K562 (cell line): ENCODE measurements at regions not wholly inside any gene's neighbourhood (a gene's known extent, or its start where the extent isn't known, plus 50 kb on each side); places are given as distances from the start of the nearest gene placed in this dataset.

Experiments used
- ATAC-seq: fragments of 200-7000 bp; cut with Tn5 transposase; 3 replicates; pipeline ENCODE4 v1.9.1; 2020; ENCODE audit warnings: moderate library complexity
- BruUV-seq: library from RNA; stranded (reverse); fragments of 400-500 nt; replicated peaks from 2 replicates; lab custom pipeline; 2021; lab: Mats Ljungman, UMichigan
- CTCF ChIA-PET: fragments of 300-600 bp; formaldehyde crosslinking; extraction: SDS; loops from one replicate; lab custom pipeline; 2021; ENCODE audit warnings: low intra/inter-chr PET ratio; lab: Yijun Ruan, JAX
- POLR2A ChIA-PET: fragments of 300-600, 350-650 bp; sonication (Branson Sonifier 250); formaldehyde crosslinking; extraction: SDS; loops from one replicate; lab custom pipeline; 2021; ENCODE audit warnings: antibody characterized with exemption, inconsistent platforms; lab: Yijun Ruan, JAX
- DNase-seq, 4 experiments: peaks; one replicate each; pipeline versions ENCODE4 v3.0.0 to v3.0.0-alpha.2; 2011 to 2018; ENCODE audit warnings: low spot score in 3 of 4, mixed read lengths in 3 of 4; ENCODE audit errors: extremely low read depth in 1 of 4
- FAIRE-seq: peaks from 2 replicates; lab custom pipeline; 2011; peaks lifted over from hg19 to GRCh38; lab: Jason Lieb, UNC
- H2AFZ ChIP-seq: 2 replicates; pipeline ENCODE4 v1.6.0; 2011; ENCODE audit warnings: low read depth, low read length, control low read depth, inconsistent platforms
- H3K27ac ChIP-seq: fragments of 200-600 bp; 3 replicates; pipeline ENCODE4 v1.8.0; 2011; ENCODE audit warnings: low read depth, mild to moderate bottlenecking, control low read depth, inconsistent platforms, low read length, moderate library complexity, mixed read lengths; ENCODE audit errors: extremely low read depth
- H3K27me3 ChIP-seq, 2 experiments: fragments of 300-600 bp in 1 of 2; 2 replicates in 1 of 2; 3 replicates in 1 of 2; pipeline versions ENCODE4 v1.6.0 to v1.8.0; 2011; ENCODE audit warnings: inconsistent platforms in 2 of 2, low read length in 2 of 2, mild to moderate bottlenecking in 1 of 2, mixed read lengths in 1 of 2, moderate library complexity in 1 of 2; ENCODE audit not compliant: control insufficient read depth in 2 of 2, insufficient read depth in 2 of 2
- H3K36me3 ChIP-seq: fragments of 300-600 bp; 3 replicates; pipeline ENCODE4 v1.8.0; 2011; ENCODE audit warnings: mild to moderate bottlenecking, low read length, inconsistent platforms; ENCODE audit not compliant: control insufficient read depth, insufficient read depth
- H3K4me1 ChIP-seq, 2 experiments: fragments of 200-600 bp in 1 of 2; replicated peaks in 1 of 2; 2 replicates in 1 of 2; 3 replicates in 1 of 2; pipeline versions ENCODE4 v1.5.1 to v1.8.0; 2011; ENCODE audit warnings: inconsistent platforms in 2 of 2, low read length in 2 of 2, mild to moderate bottlenecking in 1 of 2, mixed read lengths in 1 of 2, moderate library complexity in 1 of 2; ENCODE audit not compliant: control insufficient read depth in 2 of 2, insufficient read depth in 2 of 2
- H3K4me2 ChIP-seq: 2 replicates; pipeline ENCODE4 v1.6.1; 2011; ENCODE audit warnings: low read length, control low read depth, inconsistent platforms, mixed read lengths; ENCODE audit not compliant: insufficient read depth
- H3K4me3 ChIP-seq: fragments of 200-600 bp; sonication (generic), shearing (Covaris generic); 2 replicates; pipeline ENCODE4 v1.5.1; 2016; ENCODE audit warnings: control low read depth, inconsistent platforms
- H3K79me2 ChIP-seq: fragments of 200-600 bp; 3 replicates; pipeline ENCODE4 v1.8.0; 2011; ENCODE audit warnings: low read length, inconsistent platforms; ENCODE audit not compliant: control insufficient read depth, insufficient read depth
- H3K9ac ChIP-seq, 2 experiments: 2 replicates each; pipeline versions ENCODE4 v1.6.0 to v1.6.1; 2011; ENCODE audit warnings: low read depth in 2 of 2, low read length in 2 of 2, control low read depth in 1 of 2, inconsistent platforms in 1 of 2, mild to moderate bottlenecking in 1 of 2, mixed read lengths in 1 of 2; ENCODE audit not compliant: insufficient read depth in 1 of 2
- H3K9me1 ChIP-seq: one replicate; pipeline ENCODE4 v1.6.0; 2011; ENCODE audit warnings: inconsistent platforms, mild to moderate bottlenecking, low read length, moderate library complexity; ENCODE audit not compliant: control insufficient read depth, insufficient read depth
- H3K9me3 ChIP-seq: replicated peaks from 2 replicates; pipeline ENCODE4 v1.5.1; 2011; ENCODE audit warnings: low read depth, low read length, inconsistent platforms; ENCODE audit not compliant: control insufficient read depth, insufficient read depth
- H4K20me1 ChIP-seq: replicated peaks from 2 replicates; pipeline ENCODE4 v1.6.1; 2011; ENCODE audit warnings: low read length, inconsistent platforms, mixed read lengths; ENCODE audit not compliant: control insufficient read depth, insufficient read depth
- RAD21 ChIP-seq, 2 experiments: fragments of 250-450 bp in 1 of 2; fragments of 450-650 bp in 1 of 2; sonication (Bioruptor Pico) in 1 of 2; formaldehyde crosslinking in 1 of 2; IDR thresholded peaks in 1 of 2; conservative IDR thresholded peaks in 1 of 2; 2 replicates each; pipeline versions ENCODE4 v1.4.0 to v1.8.0; 2020 to 2022; ENCODE audit warnings: mild to moderate bottlenecking in 2 of 2, moderate library complexity in 1 of 2
- ZFX ChIP-seq: sonication (generic); formaldehyde crosslinking; IDR thresholded peaks from 2 replicates; pipeline ENCODE4 v1.8.0; 2022; ENCODE audit warnings: mild to moderate bottlenecking, missing genetic modification reagents, moderate library complexity
- WGBS: fragments of 100-300 bp; shearing (Covaris generic); methylation state at CpG from one replicate; pipeline ENCODE4 v1.1.6; 2016; ENCODE audit warnings: low coverage, mixed read lengths; ENCODE audit not compliant: insufficient coverage; ENCODE audit errors: missing lambda C conversion rate; 5-methylcytosine and 5-hydroxymethylcytosine counted together
- in situ Hi-C: fragments of 300-500 bp; cut with MboI; formaldehyde crosslinking; loops from 4 replicates; pipeline ENCODE4 v1.15.0; 2018; ENCODE audit warnings: inconsistent platforms, mixed read lengths
- intact Hi-C: fragments of 100-400 bp; cut with micrococcal nuclease; formaldehyde crosslinking; loops from 2 replicates; pipeline ENCODE4 v1.14.2; 2022
- TF ChIP-seq, protein P1 (sequence below), 3 experiments: IDR thresholded peaks in 2 of 3; conservative IDR thresholded peaks in 1 of 3; 2 replicates each; pipeline ENCODE4 v1.5.1; 2011 to 2012; ENCODE audit warnings: low read length in 3 of 3, mild to moderate bottlenecking in 3 of 3, control low read depth in 2 of 3, improper control_type of control experiment in 1 of 3, inconsistent platforms in 1 of 3, low read depth in 1 of 3, mixed read lengths in 1 of 3, moderate library complexity in 1 of 3; ENCODE audit not compliant: insufficient read depth in 2 of 3
- TF ChIP-seq, protein P2 (sequence below): fragments of 250-450 bp; sonication (Bioruptor Pico); IDR thresholded peaks from 2 replicates; pipeline ENCODE4 v1.5.1; 2021; ENCODE audit warnings: mild to moderate bottlenecking

DNA sequence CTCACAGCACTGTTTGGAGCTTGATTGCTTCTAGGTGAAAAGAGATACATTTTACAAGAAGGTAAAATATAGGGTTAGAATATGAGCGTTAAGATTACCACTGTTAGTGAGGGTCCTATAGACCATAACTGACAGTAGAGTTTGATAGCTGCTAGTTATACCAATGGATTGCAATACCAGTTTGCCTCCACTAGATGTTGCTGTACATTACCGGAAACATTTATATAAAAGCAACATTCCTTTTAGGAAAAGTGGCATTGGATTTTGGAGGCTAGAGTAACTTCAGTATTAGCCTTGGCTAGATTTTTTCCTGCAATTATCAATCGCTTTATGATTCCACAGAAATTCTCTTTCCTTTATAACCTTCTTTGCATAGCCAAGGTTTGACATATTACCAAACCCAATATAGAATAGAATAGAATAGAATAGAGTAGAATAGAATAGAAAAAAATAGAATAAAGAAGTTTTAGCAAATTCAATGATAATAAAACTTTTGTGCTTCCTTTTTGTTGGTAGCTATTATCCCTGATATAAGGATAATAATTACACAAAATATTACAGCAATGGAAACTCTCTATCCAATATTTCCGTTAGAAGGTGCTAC, 1093.6 kb upstream of the ALCAM start:
- H3K36me3 ChIP-seq, result no peaks in the 10 kb centered on the region
- H3K4me3 ChIP-seq, result no peak overlapping the region
- H3K27ac ChIP-seq, result no peak overlapping the region
- DNase-seq (peak in 1 of 4 experiments; percentile 1), ATAC-seq (no peak), FAIRE-seq (no peak)
- H3K9ac ChIP-seq, result no peak overlapping the region
- H3K9me3 ChIP-seq, result 0 out of 2 replicates have a peak, but pooled peaks cover 2% of the 10 kb centered on the region
- H3K79me2 ChIP-seq, result no peaks in the 10 kb centered on the region
- TF ChIP-seq ZFX (CRISPR knock-in tag), result no peak
- TF ChIP-seq RAD21 (CRISPR knock-in tag; conservative IDR thresholded peaks at IDR 0.05 in 1 of 2, IDR thresholded peaks at IDR 0.05 in 1 of 2), result peak in 1 of 2 experiments; percentile 21; a peak in 2 of 4 replicates
- TF ChIP-seq, protein P1, sequence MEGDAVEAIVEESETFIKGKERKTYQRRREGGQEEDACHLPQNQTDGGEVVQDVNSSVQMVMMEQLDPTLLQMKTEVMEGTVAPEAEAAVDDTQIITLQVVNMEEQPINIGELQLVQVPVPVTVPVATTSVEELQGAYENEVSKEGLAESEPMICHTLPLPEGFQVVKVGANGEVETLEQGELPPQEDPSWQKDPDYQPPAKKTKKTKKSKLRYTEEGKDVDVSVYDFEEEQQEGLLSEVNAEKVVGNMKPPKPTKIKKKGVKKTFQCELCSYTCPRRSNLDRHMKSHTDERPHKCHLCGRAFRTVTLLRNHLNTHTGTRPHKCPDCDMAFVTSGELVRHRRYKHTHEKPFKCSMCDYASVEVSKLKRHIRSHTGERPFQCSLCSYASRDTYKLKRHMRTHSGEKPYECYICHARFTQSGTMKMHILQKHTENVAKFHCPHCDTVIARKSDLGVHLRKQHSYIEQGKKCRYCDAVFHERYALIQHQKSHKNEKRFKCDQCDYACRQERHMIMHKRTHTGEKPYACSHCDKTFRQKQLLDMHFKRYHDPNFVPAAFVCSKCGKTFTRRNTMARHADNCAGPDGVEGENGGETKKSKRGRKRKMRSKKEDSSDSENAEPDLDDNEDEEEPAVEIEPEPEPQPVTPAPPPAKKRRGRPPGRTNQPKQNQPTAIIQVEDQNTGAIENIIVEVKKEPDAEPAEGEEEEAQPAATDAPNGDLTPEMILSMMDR (IDR thresholded peaks at IDR 0.05 in 2 of 3, conservative IDR thresholded peaks at IDR 0.05 in 1 of 3; ENCODE audit: insufficient read depth in 2 of 3, low read depth in 1 of 3, low read length in 3 of 3), result peak in 1 of 3 experiments; percentile 17; a peak in 1 of 6 replicates
- TF ChIP-seq, protein P2, sequence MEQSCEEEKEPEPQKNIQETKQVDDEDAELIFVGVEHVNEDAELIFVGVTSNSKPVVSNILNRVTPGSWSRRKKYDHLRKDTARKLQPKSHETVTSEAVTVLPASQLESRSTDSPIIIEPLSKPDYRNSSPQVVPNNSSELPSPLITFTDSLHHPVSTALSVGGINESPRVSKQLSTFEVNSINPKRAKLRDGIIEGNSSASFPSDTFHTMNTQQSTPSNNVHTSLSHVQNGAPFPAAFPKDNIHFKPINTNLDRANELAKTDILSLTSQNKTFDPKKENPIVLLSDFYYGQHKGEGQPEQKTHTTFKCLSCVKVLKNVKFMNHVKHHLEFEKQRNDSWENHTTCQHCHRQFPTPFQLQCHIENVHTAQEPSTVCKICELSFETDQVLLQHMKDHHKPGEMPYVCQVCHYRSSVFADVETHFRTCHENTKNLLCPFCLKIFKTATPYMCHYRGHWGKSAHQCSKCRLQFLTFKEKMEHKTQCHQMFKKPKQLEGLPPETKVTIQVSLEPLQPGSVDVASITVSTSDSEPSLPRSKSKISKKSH (CRISPR knock-in tag), result no peak
- ChIA-PET POLR2A (no interaction called here), CTCF (no interaction called here)
- 0% methylated on average over 4 of the region's 4 CpGs for WGBS
- in situ Hi-C loops (no loop called here), intact Hi-C loops (no loop called here)
- no peak overlapping the region for H3K4me2 ChIP-seq
- BruUV-seq, result no TSS peak
- no peaks in the 10 kb centered on the region for H4K20me1 ChIP-seq
- no peaks in the 10 kb centered on the region for H3K9me1 ChIP-seq
- H3K27me3 ChIP-seq, result no peaks in the 10 kb centered on the region
- no peak overlapping the region for H2AFZ ChIP-seq
- H3K4me1 ChIP-seq, result no peaks in the 10 kb centered on the region
